GM19468 (cell line): ENCODE measurements at regions not wholly inside any gene's neighbourhood (a gene's known extent, or its start where the extent isn't known, plus 50 kb on each side); places are given as distances from the start of the nearest gene placed in this dataset.

Experiments used
- ATAC-seq: cut with Tn5 transposase; IDR thresholded peaks from one replicate; pipeline ENCODE4 v1.9.1; 2021; ENCODE audit warnings: mild to moderate bottlenecking, moderate library complexity, moderate number of reproducible peaks; ENCODE audit not compliant: unreplicated experiment; ENCODE audit errors: extremely low read depth

DNA sequence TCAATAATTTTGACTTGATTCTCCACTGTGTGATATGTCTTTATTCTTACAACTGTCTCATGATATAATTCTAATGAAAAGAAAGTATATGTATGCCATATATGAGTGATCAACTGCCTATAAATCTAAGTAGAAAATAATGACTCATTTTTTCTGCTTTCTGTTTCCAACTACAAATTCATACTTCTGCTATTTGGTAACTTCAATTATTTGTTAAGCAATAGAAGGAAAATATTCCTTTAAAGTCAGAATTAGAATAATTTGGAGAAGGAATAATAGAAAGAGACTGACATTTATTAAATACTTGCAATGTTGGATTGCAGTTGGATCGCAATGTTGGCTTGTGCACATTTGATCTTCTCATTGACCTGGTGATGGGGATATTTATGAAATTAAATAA lies 204.2 kb upstream of the PACRGL start:
- no peak for ATAC-seq

DNA sequence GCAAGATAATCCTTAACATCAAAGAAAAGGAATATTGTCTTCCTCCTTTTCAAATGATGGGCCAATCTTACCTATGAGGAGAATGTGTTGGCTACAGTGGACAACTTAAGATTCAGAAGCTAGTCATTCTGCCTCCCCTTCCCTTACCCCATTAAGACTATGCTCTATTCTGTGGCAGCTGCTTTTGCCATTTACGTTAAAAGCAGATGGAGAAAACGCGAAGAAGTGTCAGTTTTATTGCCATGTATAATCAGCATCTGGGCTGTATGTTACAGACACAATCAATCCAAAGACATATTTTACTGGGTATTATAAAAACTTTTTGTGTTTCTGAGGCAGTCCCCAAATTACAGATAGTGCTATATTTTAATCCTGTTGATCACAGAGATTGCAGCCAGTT lies 196.1 kb upstream of the PACRGL start:
- ATAC-seq = no peak

GRCh38 chr4:20505927-20506326 lies 194.3 kb upstream of the PACRGL start:
- ATAC-seq = no peak

DNA sequence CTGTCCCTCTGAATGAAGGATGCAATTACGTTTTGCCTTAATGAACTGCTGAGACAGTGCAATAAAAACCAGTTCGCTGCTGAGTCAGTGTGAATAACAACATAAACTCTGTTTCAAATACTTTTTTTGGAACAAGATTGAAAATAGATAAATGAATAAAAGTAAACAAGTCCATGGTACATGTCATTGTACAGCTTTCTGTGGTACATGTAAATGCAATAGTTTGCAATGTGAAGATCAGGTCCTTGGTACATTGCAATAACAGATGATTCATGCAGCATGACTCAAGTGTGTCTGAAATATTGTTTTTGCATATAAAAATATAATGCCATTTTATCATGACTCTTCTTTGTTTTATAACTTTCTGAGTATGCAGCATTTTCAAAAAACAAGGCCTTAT lies 193.4 kb upstream of the PACRGL start:
- no peak for ATAC-seq

DNA sequence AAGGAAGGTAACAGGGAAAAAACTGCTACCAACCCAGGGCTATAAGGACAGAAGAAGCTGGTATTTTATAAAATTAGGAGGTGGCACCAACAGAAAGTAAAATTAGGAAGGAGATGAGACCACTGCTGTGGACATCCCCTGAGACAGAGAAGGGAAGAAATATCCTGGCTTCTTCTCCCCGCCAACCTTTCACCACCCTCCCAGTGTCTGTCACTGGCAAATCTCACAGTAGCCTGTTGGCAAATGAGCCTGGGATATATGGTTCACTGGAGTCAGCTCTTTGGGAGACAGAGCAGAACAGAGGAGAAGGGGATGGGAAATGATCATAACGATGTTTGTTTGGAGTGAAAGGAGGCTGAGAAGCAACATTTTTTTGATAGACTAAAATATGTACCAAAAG lies 190.9 kb upstream of the PACRGL start:
- ATAC-seq = no peak

DNA sequence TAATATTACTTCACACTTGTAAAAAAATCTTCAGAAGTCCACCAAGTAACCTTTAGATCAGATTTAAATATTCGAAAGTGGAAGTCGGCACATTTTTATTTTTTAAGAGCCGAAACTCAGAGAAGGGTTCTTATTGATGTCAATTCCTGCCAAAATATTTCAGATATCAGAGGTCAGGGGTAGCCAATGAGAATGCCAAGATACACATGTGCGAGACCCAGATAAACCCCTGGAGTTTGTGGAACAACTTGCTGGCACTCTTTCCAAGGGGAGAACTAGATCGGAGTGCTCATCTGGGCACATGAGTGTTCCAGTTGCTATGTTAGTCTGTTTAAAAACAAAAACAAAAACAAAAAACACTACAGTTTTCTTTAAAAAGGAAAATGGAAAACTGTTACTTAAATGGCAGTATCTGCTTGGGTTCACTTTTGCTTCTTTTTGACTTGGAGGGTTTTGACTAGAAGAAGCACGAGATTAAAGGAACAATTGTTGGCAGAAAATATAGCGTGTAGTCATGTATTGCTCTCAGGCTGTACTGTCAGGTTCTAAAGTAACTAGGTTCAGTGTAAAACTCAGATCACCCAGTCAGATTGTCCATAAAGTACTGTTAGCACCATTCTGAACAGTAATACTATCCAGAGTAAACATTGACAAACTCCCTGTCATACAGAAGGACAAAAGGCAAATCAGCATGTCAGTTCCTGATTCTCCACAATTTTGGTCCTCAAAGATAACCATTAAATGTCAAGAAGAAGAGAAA lies 188.0 kb upstream of the PACRGL start:
- no peak for ATAC-seq

DNA sequence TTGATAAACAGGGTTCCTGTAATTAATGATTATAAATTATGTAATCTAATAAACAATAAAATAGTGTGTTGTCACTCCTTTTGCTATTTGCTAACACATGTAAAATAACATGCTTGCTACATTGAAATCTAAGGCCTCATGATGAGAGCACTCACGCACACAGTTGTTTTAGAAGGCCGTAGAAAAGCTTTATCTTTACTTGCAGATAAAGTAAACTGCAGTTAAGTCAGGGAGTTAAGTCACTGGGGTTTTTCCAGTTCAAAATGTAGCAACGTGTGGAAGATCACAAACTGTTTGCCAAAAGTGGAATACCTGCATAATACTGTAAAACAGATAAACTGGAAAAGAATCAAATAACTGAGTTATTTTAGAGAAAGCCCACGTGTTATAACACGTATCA lies 187.3 kb upstream of the PACRGL start:
- ATAC-seq = no peak

DNA sequence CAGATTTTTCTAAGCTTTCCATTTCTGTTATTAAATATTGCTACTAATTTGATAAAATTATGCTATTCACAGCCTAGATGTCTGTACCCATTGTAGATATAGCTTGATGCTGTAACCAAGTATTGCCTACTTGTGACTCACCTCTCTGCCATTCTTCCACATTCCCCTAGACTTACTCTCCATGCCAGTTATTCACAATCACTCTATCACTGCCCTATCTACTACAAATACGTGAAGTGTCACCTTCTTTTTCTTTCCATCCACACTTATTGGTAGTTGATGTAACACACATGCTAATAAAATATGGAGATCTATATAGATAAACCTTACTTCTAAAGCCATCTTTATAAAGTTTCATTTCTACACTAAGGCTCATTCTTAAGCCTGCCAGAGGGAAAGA lies 179.4 kb upstream of the PACRGL start:
- ATAC-seq = no peak

DNA sequence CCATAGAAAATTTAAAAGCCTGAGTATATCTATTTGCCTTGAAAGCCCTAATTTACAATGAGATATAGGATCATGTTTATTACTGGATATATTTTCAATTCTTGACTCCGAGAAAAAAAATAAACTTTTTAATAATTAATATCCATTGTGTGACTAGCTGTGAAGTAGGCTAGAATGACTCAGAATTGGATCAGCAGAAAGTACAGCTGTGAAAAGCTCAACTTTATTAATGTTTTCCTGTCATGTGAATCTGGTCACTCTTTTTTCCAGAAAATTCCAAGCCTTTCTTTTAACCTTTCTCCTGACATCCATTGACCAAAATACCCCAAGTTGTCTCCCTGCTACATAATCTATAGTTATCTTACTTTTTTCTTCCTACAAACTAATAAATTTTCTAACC lies 171.8 kb upstream of the PACRGL start:
- ATAC-seq = no peak

DNA sequence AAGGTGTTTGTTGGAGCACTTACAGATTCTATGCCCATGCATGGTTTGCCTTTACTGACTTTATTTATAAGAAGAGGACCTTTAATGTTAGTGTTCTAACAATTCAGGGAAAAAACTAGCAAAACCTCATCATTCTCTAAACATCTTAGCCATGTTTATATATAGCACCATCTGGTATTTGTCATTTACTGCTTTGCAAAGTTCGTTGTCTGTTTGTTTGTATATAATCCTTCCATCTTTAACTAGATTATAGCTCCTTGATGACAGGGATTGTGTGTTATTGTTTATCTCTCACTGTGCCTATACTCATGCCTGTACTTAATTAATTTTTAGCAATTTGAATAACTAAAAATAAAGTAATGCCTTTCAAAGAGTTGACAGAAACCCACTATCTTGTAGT lies 170.6 kb upstream of the PACRGL start:
- ATAC-seq = no peak

- ATAC-seq = no peak
These were observed 168.0 kb upstream of the PACRGL start for GRCh38 chr4:20532116-20532790.

DNA sequence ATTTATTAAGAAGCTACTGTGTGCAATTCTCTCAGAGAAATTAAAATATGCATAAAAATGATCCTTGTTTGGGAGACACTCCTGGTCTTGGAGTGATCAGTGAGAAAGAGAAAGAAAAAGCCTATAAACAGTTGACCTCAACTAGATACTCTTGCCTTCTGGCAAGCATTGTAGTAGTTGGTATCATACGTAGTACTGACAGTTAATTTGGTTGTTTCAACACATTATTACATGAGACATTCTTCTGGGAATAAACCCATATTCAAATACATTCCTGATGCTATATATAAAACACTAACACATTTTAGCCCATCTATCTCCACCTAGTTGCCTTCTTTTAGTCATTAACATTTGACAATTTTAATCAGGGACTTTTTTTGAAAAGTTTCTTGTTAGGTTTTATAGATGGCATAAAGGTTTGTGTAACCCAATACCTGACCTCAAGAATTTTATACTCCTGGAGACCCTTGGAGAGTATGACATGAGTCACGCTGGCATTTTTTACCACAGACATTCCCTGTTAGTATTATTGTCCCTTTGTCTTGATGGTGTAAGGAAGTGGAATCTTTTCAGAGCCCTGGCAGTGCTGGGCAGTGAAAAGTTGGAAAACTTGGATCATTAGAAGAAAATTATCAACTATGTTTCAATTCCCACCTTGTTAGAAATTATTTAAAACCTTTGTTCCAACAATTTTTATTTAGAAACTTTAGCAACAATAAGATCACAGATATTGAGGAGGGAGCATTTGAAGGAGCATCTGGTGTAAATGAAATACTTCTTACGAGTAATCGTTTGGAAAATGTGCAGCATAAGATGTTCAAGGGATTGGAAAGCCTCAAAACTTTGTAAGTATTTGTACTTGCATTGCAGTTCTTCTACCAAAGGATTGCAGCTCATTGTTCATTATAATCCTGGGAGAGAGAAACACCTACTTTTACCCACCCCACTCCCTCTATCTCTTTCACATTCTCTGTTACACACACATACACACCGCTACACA lies 167.1 kb upstream of the PACRGL start:
- ATAC-seq = no peak

- ATAC-seq = no peak
These were observed 161.4 kb upstream of the PACRGL start for GRCh38 chr4:20538905-20539304.

- no peak for ATAC-seq
These were observed 157.1 kb upstream of the PACRGL start for GRCh38 chr4:20543131-20543530.

DNA sequence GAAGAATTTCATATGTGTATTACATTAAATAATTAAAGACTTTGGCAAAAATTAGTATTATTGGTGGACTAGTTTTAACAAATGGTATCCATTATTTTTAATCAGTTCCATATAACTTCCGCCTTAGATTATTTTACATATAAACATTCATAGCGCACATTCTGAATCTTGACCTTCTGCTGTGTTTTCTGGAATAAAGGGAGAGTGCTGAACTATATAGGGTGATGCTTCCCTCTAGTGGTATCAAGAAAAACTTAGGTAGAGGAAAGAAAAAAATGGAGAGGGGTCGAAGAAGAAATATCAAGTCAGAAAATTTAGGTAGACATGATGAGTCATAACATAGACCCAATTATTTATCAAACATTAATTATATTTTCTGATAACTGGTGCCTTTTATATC lies 155.6 kb upstream of the PACRGL start:
- ATAC-seq = no peak

DNA sequence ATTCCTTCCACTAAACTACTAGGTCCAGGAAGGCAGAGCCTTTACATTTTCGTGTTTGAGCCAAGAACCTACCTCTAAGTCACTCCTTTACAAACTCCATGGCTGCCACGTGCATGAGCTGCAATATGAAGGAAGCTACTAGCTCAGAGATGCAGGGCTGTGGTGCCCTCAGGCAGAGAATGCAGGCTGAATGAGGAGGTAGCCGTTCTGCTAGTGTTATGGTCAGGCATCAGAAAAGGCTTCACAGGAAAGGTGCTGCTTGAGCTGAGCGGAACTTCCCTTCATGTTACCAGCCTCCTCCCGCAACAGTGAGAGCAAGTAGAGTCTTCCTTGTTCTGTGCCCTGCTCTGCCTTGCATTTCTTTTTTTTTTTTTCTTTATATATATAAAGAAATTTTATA lies 148.3 kb upstream of the PACRGL start:
- no peak for ATAC-seq

DNA sequence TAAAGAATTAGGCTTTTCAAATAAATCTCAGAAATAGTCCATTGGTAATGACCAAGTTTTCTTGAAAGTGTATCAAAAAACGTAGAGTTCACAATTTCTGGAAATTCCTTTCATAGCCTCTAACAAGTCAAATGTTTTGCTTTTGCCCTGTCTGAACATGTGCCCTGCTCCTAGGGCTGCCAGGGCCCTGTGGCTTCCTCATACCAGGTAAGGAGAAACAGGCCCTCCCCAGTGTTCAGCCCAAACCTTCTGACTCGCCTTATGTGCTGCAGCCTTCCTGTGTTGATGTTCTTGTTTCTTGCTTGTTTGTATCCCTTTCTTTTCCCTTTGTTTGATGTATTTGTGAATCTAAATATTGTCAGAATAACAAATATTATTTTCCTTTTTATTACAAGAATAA lies 146.1 kb upstream of the PACRGL start:
- ATAC-seq = no peak

DNA sequence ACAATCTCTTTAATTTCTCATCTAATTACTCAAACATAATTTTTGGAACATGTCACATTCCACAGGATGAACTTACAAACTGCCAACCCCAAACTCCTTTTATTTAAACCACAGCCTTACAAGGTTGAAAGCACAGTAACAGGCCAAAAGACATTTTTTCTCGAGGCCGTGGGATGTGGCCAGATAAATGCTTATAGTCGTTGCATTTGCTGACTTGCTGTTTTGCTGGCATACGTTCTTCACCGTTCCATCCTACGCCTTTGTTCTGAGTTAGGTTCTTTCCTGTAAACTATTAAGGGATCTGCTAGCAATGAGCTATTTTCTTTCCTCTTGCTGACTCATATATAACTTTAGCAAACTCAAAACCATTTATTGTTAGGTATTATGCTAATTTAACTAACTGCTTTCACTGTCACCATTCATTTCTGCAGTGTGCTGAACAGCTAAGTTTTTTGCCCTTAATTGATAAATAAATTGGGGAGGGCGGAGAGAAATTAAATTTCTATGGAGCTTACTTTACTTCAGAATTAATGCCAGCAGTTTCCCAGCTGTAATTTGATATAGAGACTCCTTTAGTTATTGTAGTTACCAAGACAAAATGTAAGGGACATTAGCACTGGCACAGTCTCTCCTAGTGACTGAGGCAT lies 135.1 kb upstream of the PACRGL start:
- ATAC-seq = no peak

DNA sequence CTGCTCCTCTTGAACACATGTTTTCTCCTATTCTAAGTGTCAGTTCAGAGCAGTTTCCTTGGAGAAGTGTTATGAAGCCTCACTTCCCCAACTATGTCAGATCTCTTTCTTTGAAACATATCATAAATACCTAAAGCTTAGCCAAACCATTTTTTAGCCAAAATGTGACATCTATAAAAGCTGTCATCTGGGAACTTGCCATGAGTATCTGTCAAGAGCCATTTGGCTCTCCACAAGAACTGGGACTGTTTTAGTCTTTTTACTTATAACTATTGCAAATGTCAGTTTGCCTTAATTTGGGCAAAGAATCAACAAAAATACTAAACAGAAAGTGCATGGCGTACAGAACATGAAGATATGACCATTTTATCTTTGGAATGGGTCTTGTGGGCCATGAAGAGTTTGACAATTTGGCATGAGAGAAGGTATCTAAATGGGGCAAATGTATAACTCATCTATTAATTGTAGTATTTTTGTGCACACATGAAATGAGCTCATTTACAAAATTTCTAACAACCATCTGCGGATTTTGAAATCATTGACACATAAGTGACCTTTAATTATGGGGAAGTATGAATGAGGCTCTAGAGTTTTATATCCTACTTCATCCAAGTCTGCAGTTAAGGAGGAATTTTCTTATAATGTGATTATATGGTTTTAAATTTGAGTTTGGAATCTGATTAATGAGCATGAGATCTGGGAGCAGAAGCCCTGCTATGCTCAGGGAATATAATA lies 129.1 kb upstream of the PACRGL start:
- ATAC-seq = no peak

DNA sequence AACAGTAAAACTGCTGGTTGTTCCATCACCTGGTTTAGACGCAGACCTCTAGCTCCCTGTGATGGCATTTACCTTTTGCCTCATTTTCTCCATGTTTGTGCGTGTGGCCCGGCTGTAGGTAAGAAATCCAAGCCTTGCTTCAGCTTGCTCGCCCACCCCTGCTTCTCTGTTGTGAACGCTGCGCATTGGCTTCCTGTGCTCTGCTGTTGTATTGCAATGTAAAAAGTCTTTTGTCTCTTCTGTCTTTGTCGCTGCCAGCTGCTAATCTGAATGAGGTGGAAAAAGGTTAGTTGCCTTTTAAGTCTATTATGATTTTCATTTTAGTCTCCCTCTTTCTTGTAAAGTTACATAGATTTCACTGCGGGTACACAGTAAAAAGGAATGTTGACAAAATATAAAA lies 127.3 kb upstream of the PACRGL start:
- ATAC-seq = no peak
